ENCODE measurements at regions not wholly inside any gene's neighbourhood (a gene's known extent, or its start where the extent isn't known, plus 50 kb on each side); places are given as distances from the start of the nearest gene placed in this dataset.

GRCh38 chr10:3399756-3400155, 227.2 kb upstream of the PITRM1 start:
- TF ChIP-seq CTCF (IDR thresholded peaks at IDR 0.05) (no peak), POLR2A (IDR thresholded peaks at IDR 0.05) (no peak)

All from heart left ventricle (tissue), 13 donors.